H9 (cell line): ENCODE measurements at regions not wholly inside any gene's neighbourhood (a gene's known extent, or its start where the extent isn't known, plus 50 kb on each side); places are given as distances from the start of the nearest gene placed in this dataset.

ENCODE experiments used
- DNase-seq: peaks from one replicate; pipeline ENCODE4 v3.0.0-alpha.2; 2017
- H2AFZ ChIP-seq: one replicate; pipeline ENCODE4 v1.6.1; 2013; ENCODE audit warnings: mild to moderate bottlenecking, low read length, control low read depth, moderate library complexity
- H2AK5ac ChIP-seq: 2 replicates; pipeline ENCODE4 v1.6.1; 2013; ENCODE audit warnings: low read length, control low read depth, mixed read lengths; ENCODE audit not compliant: insufficient read length
- H2BK120ac ChIP-seq: one replicate; pipeline ENCODE4 v1.6.1; 2013; ENCODE audit warnings: low read depth, mild to moderate bottlenecking, low read length, control low read depth, inconsistent platforms; ENCODE audit not compliant: poor library complexity, severe bottlenecking
- H2BK12ac ChIP-seq: 2 replicates; pipeline ENCODE4 v1.6.1; 2013; ENCODE audit warnings: low read length, control low read depth, mixed read lengths, low read depth; ENCODE audit not compliant: insufficient read length
- H2BK15ac ChIP-seq: 2 replicates; pipeline ENCODE4 v1.6.1; 2013; ENCODE audit warnings: low read depth, low read length, control low read depth
- H2BK20ac ChIP-seq: one replicate; pipeline ENCODE4 v1.6.1; 2013; ENCODE audit warnings: low read depth, mild to moderate bottlenecking, low read length, control low read depth, inconsistent platforms; ENCODE audit not compliant: poor library complexity, severe bottlenecking
- H2BK5ac ChIP-seq: 2 replicates; pipeline ENCODE4 v1.6.1; 2013; ENCODE audit warnings: low read length, control low read depth, mixed read lengths; ENCODE audit not compliant: insufficient read length
- H3K14ac ChIP-seq: 2 replicates; pipeline ENCODE4 v1.6.1; 2013; ENCODE audit warnings: low read length, control low read depth; ENCODE audit not compliant: insufficient read depth
- H3K18ac ChIP-seq: 2 replicates; pipeline ENCODE4 v1.6.1; 2013; ENCODE audit warnings: low read depth, mild to moderate bottlenecking, mixed read lengths, low read length, control low read depth; ENCODE audit not compliant: insufficient read length
- H3K23ac ChIP-seq: 2 replicates; pipeline ENCODE4 v1.6.1; 2013; ENCODE audit warnings: low read length, control low read depth, mixed read lengths, low read depth; ENCODE audit not compliant: insufficient read length
- H3K23me2 ChIP-seq: 2 replicates; pipeline ENCODE4 v1.6.1; 2013; ENCODE audit warnings: low read depth, mild to moderate bottlenecking, mixed read lengths, low read length, control low read depth; ENCODE audit not compliant: insufficient read length, poor library complexity, severe bottlenecking
- H3K27ac ChIP-seq: 2 replicates; pipeline ENCODE4 v1.5.1; 2013; ENCODE audit warnings: low read length, control low read depth, mixed read lengths, low read depth; ENCODE audit not compliant: insufficient read length
- H3K27me3 ChIP-seq: 2 replicates; pipeline ENCODE4 v1.6.1; 2013; ENCODE audit warnings: low read length, control low read depth, inconsistent platforms; ENCODE audit not compliant: insufficient read depth
- H3K4ac ChIP-seq: 2 replicates; pipeline ENCODE4 v1.6.1; 2013; ENCODE audit warnings: low read depth, mild to moderate bottlenecking, control low read depth, inconsistent platforms, low read length, moderate library complexity
- H3K4me1 ChIP-seq: 2 replicates; pipeline ENCODE4 v1.6.1; 2013; ENCODE audit warnings: low read length, control low read depth, inconsistent platforms; ENCODE audit not compliant: insufficient read depth
- H3K4me2 ChIP-seq: 2 replicates; pipeline ENCODE4 v1.6.1; 2013; ENCODE audit warnings: low read length, control low read depth, mixed read lengths; ENCODE audit not compliant: insufficient read length, insufficient read depth
- H3K56ac ChIP-seq: 2 replicates; pipeline ENCODE4 v1.6.1; 2013; ENCODE audit warnings: low read depth, mild to moderate bottlenecking, mixed read lengths, low read length, control low read depth; ENCODE audit not compliant: insufficient read length
- H3K79me1 ChIP-seq: 2 replicates; pipeline ENCODE4 v1.6.1; 2013; ENCODE audit warnings: low read depth, mild to moderate bottlenecking, moderate library complexity, low read length, control low read depth, inconsistent platforms; ENCODE audit not compliant: insufficient read depth, poor library complexity, severe bottlenecking
- H3K79me2 ChIP-seq: 2 replicates; pipeline ENCODE4 v1.6.1; 2013; ENCODE audit warnings: low read length, control low read depth, inconsistent platforms; ENCODE audit not compliant: insufficient read depth
- H3K9ac ChIP-seq: 2 replicates; pipeline ENCODE4 v1.6.1; 2013; ENCODE audit warnings: low read length, control low read depth, mixed read lengths; ENCODE audit not compliant: insufficient read length; ENCODE audit errors: extremely low read depth
- H3K9me3 ChIP-seq: one replicate; pipeline ENCODE4 v1.6.1; 2013; ENCODE audit warnings: low read depth, low read length, inconsistent platforms; ENCODE audit not compliant: control insufficient read depth
- H3T11ph ChIP-seq: one replicate; pipeline ENCODE4 v1.6.1; 2013; ENCODE audit warnings: mild to moderate bottlenecking, low read length, control low read depth, inconsistent platforms
- H4K20me1 ChIP-seq: one replicate; pipeline ENCODE4 v1.6.1; 2013; ENCODE audit not compliant: control insufficient read depth, insufficient read length, insufficient read depth
- H4K5ac ChIP-seq: 2 replicates; pipeline ENCODE4 v1.6.1; 2013; ENCODE audit warnings: low read depth, mild to moderate bottlenecking, mixed read lengths, low read length, control low read depth; ENCODE audit not compliant: insufficient read length
- H4K8ac ChIP-seq: replicated peaks from 2 replicates; pipeline ENCODE4 v1.6.1; 2013; ENCODE audit warnings: low read length, control low read depth, mixed read lengths, low read depth; ENCODE audit not compliant: insufficient read length
- H4K91ac ChIP-seq: 2 replicates; pipeline ENCODE4 v1.6.1; 2013; ENCODE audit warnings: low read depth, mild to moderate bottlenecking, moderate library complexity, mixed read lengths, low read length, control low read depth; ENCODE audit not compliant: insufficient read length
- H3K27ac Mint-ChIP-seq, 3 experiments: 2 replicates in 2 of 3; 3 replicates in 1 of 3; pipeline ENCODE4 v1.8.0; 2020 to 2021; ENCODE audit warnings: mixed read lengths in 3 of 3, mild to moderate bottlenecking in 1 of 3, moderate library complexity in 1 of 3
- H3K27me3 Mint-ChIP-seq: 2 replicates; pipeline ENCODE4 v1.8.0; 2021; ENCODE audit warnings: low read depth, mild to moderate bottlenecking, moderate library complexity, mixed read lengths
- H3K36me3 Mint-ChIP-seq, 3 experiments: 2 replicates in 2 of 3; 3 replicates in 1 of 3; pipeline ENCODE4 v1.8.0; 2020 to 2021; ENCODE audit warnings: low read depth in 3 of 3, mixed read lengths in 3 of 3; ENCODE audit not compliant: insufficient read depth in 1 of 3
- H3K4me1 Mint-ChIP-seq, 2 experiments: 2 replicates each; pipeline ENCODE4 v1.8.0; 2020; ENCODE audit warnings: mixed read lengths in 2 of 2
- H3K4me3 Mint-ChIP-seq, 2 experiments: 2 replicates in 1 of 2; 3 replicates in 1 of 2; pipeline ENCODE4 v1.8.0; 2020 to 2021; ENCODE audit warnings: mild to moderate bottlenecking in 2 of 2, mixed read lengths in 2 of 2, moderate library complexity in 1 of 2
- H3K9me3 Mint-ChIP-seq, 2 experiments: 2 replicates in 1 of 2; 3 replicates in 1 of 2; pipeline ENCODE4 v1.8.0; 2020; ENCODE audit warnings: mild to moderate bottlenecking in 2 of 2, mixed read lengths in 2 of 2, moderate library complexity in 1 of 2
- CTCF ChIP-seq: fragments of 200-600 bp; sonication (generic); conservative IDR thresholded peaks from 3 replicates; pipeline ENCODE4 v1.8.0; 2021; ENCODE audit warnings: antibody characterized with exemption, mild to moderate bottlenecking
- WGBS: extraction: QIAGEN DNeasy Blood & Tissue Kit; methylation state at CpG from one replicate; pipeline ENCODE4 v1.1.7; 2013; ENCODE audit warnings: missing lambda C conversion rate, low lambda C conversion rate, mixed read lengths; ENCODE audit not compliant: insufficient read length; ENCODE audit errors: extremely low coverage; 5-methylcytosine and 5-hydroxymethylcytosine counted together

GRCh38 chr16:17828012-17828411, 357.3 kb upstream of the XYLT1 start:
- no peaks in the 10 kb centered on the region for H3K79me2 ChIP-seq
- TF ChIP-seq CTCF = no peak
- WGBS = no CpG with 5 or more reads among the region's 2 CpGs

More at GRCh38 chr16:17828012-17828411, 357.3 kb upstream of the XYLT1 start:
- Histone ChIP-seq H4K91ac (no peak overlapping the region), H3K27ac (no peak overlapping the region), H2BK20ac (no peak overlapping the region), H2AFZ (no peak overlapping the region), H3K4me2 (no peak overlapping the region), H3K79me1 (no peaks in the 10 kb centered on the region), H2BK12ac (no peak overlapping the region), H4K5ac (no peak overlapping the region), H3K18ac (no peak overlapping the region), H3K4me1 (no peaks in the 10 kb centered on the region), H3K23me2 (no peaks in the 10 kb centered on the region), H3K56ac (no peak overlapping the region), H3K27me3 (no peaks in the 10 kb centered on the region), H3T11ph (no peak overlapping the region), H3K23ac (no peak overlapping the region), H2AK5ac (no peak overlapping the region), H2BK120ac (no peak overlapping the region), H3K4ac (no peak overlapping the region), H4K20me1 (no peaks in the 10 kb centered on the region), H3K14ac (no peak overlapping the region), H2BK15ac (no peak overlapping the region), H4K8ac (no peak overlapping the region), H3K9ac (no peak overlapping the region), H3K9me3 (no peaks in the 10 kb centered on the region), H2BK5ac (no peak overlapping the region)
- Mint-ChIP-seq H3K27ac (no peak overlapping the region), H3K9me3 (no peaks in the 10 kb centered on the region), H3K4me1 (peaks cover 5 to 6% of the 10 kb centered on the region in 2 experiments; a peak in 3 of 4 replicates), H3K4me3 (no peak overlapping the region), H3K27me3 (no peaks in the 10 kb centered on the region), H3K36me3 (no peaks in the 10 kb centered on the region)
- DNase-seq = no peak
